HCT116 (cell line): ENCODE measurements at regions not wholly inside any gene's neighbourhood (a gene's known extent, or its start where the extent isn't known, plus 50 kb on each side); places are given as distances from the start of the nearest gene placed in this dataset.

Experiments
- ATAC-seq: fragments of 200-7000 bp; cut with Tn5 transposase; 2 replicates; pipeline ENCODE4 v1.9.1; 2020; ENCODE audit warnings: mild to moderate bottlenecking, moderate library complexity
- BruUV-seq: library from RNA; stranded (reverse); fragments of 400-500 nt; replicated peaks from 2 replicates; lab custom pipeline; 2021; lab: Mats Ljungman, UMichigan
- CTCF ChIA-PET: fragments of 300-600 bp; sonication (Branson Sonifier 250); formaldehyde crosslinking; loops from one replicate; lab custom pipeline; 2021; ENCODE audit warnings: antibody characterized with exemption; lab: Charles Lee
- POLR2A ChIA-PET: fragments of 300-600, 350-600 bp; sonication (Branson Sonifier 250); formaldehyde crosslinking; loops from one replicate; lab custom pipeline; 2021; ENCODE audit warnings: antibody characterized with exemption; lab: Charles Lee
- RAD21 ChIA-PET, 2 experiments: fragments of 300-600 bp; sonication (Branson Sonifier 250); formaldehyde crosslinking; loops; one replicate each; lab custom pipeline; 2023; ENCODE audit warnings: low total read pairs in 2 of 2; ENCODE audit not compliant: uncharacterized antibody in 2 of 2, unreplicated experiment in 2 of 2, low non-redundant PET in 1 of 2; lab: Charles Lee
- DNase-seq: peaks from one replicate; pipeline ENCODE4 v3.0.0-alpha.2; 2010; ENCODE audit warnings: low read depth, low spot score
- H2AFZ ChIP-seq: fragments of 200-600 bp; shearing (Covaris generic), sonication (generic); 2 replicates; pipeline ENCODE4 v1.6.1; 2017; ENCODE audit warnings: low read depth, mixed run types, mixed read lengths, antibody characterized with exemption, low read length; ENCODE audit not compliant: poor library complexity, severe bottlenecking
- H3K27ac ChIP-seq: 2 replicates; pipeline ENCODE4 v1.5.1; 2012; ENCODE audit warnings: low read depth, low read length
- H3K27me3 ChIP-seq: fragments of 200-600 bp; sonication (generic); 2 replicates; pipeline ENCODE4 v1.6.1; 2016; ENCODE audit warnings: mixed run types, low read length, mixed read lengths; ENCODE audit not compliant: insufficient read depth
- H3K36me3 ChIP-seq, 2 experiments: fragments of 200-500 bp in 1 of 2; fragments of 200-600 bp in 1 of 2; sonication (Bioruptor generic) in 1 of 2; sonication (generic) in 1 of 2; 2 replicates each; pipeline versions ENCODE4 v1.5.1 to v1.6.1; 2014 to 2016; ENCODE audit warnings: low read length in 2 of 2, inconsistent platforms in 1 of 2, mixed read lengths in 1 of 2, mixed run types in 1 of 2; ENCODE audit not compliant: insufficient read depth in 2 of 2, control insufficient read depth in 1 of 2
- H3K4me1 ChIP-seq, 2 experiments: fragments of 200-600 bp in 1 of 2; sonication (generic) in 1 of 2; 2 replicates each; pipeline versions ENCODE4 v1.5.1 to v1.6.1; 2012 to 2017; ENCODE audit warnings: low read length in 2 of 2, inconsistent platforms in 1 of 2, mild to moderate bottlenecking in 1 of 2, mixed read lengths in 1 of 2, mixed run types in 1 of 2, moderate library complexity in 1 of 2; ENCODE audit not compliant: insufficient read depth in 2 of 2, control insufficient read depth in 1 of 2
- H3K4me2 ChIP-seq: fragments of 200-600 bp; sonication (generic); 2 replicates; pipeline ENCODE4 v1.6.1; 2017; ENCODE audit warnings: mixed run types, low read length, mixed read lengths
- H3K4me3 ChIP-seq, 2 experiments: fragments of 200-600 bp in 1 of 2; sonication (generic) in 1 of 2; replicated peaks in 1 of 2; 2 replicates each; pipeline ENCODE4 v1.5.1; 2011 to 2016; ENCODE audit warnings: low read length in 2 of 2, control low read depth in 1 of 2, low read depth in 1 of 2, mild to moderate bottlenecking in 1 of 2, mixed read lengths in 1 of 2, mixed run types in 1 of 2
- H3K79me2 ChIP-seq: fragments of 200-600 bp; sonication (generic); 2 replicates; pipeline ENCODE4 v1.6.1; 2017; ENCODE audit warnings: mild to moderate bottlenecking, mixed run types, low read length, moderate library complexity, mixed read lengths; ENCODE audit not compliant: insufficient read depth
- H3K9ac ChIP-seq: fragments of 200-600 bp; sonication (generic); 2 replicates; pipeline ENCODE4 v1.6.1; 2016; ENCODE audit warnings: low read length, mixed read lengths
- H3K9me2 ChIP-seq: fragments of 200-600 bp; sonication (generic), shearing (Covaris generic); 2 replicates; pipeline ENCODE4 v1.6.1; 2017; ENCODE audit warnings: mixed run types, mild to moderate bottlenecking, moderate library complexity; ENCODE audit not compliant: insufficient read depth
- H3K9me3 ChIP-seq, 2 experiments: fragments of 200-500 bp in 1 of 2; fragments of 200-600 bp in 1 of 2; sonication (Bioruptor generic) in 1 of 2; sonication (generic) in 1 of 2; 2 replicates each; pipeline ENCODE4 v1.6.1; 2014 to 2017; ENCODE audit warnings: low read length in 2 of 2, mixed read lengths in 2 of 2, inconsistent platforms in 1 of 2, low read depth in 1 of 2, mild to moderate bottlenecking in 1 of 2, mixed run types in 1 of 2, moderate library complexity in 1 of 2; ENCODE audit not compliant: control insufficient read depth in 1 of 2, insufficient read depth in 1 of 2
- H4K20me1 ChIP-seq: fragments of 200-600 bp; sonication (generic), shearing (Covaris generic); 2 replicates; pipeline ENCODE4 v1.6.1; 2017; ENCODE audit warnings: mixed run types, mild to moderate bottlenecking, moderate library complexity; ENCODE audit not compliant: insufficient read depth
- CBX3 ChIP-seq: IDR thresholded peaks from 2 replicates; pipeline ENCODE4 v1.6.1; 2012; ENCODE audit warnings: low read depth
- CEBPB ChIP-seq: IDR thresholded peaks from 2 replicates; pipeline ENCODE4 v1.6.1; 2012; ENCODE audit warnings: low read depth
- EGR1 ChIP-seq: IDR thresholded peaks from 2 replicates; pipeline ENCODE4 v1.6.1; 2012; ENCODE audit warnings: low read depth
- EZH2 ChIP-seq: fragments of 200-600 bp; sonication (generic); IDR thresholded peaks from 2 replicates; pipeline ENCODE4 v1.6.1; 2017; ENCODE audit warnings: antibody characterized with exemption, mixed run types
- EZH2phosphoT487 ChIP-seq: fragments of 200-600 bp; IDR thresholded peaks from 2 replicates; pipeline ENCODE4 v1.6.1; 2018; ENCODE audit warnings: antibody characterized with exemption, borderline replicate concordance
- FOSL1 ChIP-seq: IDR thresholded peaks from 2 replicates; pipeline ENCODE4 v1.6.1; 2012; ENCODE audit warnings: low read depth
- JUND ChIP-seq: IDR thresholded peaks from 2 replicates; pipeline ENCODE4 v1.6.1; 2012
- RAD21 ChIP-seq: IDR thresholded peaks from 2 replicates; pipeline ENCODE4 v1.6.1; 2012; ENCODE audit warnings: low read depth, mild to moderate bottlenecking
- SP1 ChIP-seq: IDR thresholded peaks from 2 replicates; pipeline ENCODE4 v1.6.1; 2012; ENCODE audit warnings: low read depth
- SRF ChIP-seq: IDR thresholded peaks from 2 replicates; pipeline ENCODE4 v1.6.1; 2012; ENCODE audit warnings: low read depth
- YY1 ChIP-seq: IDR thresholded peaks from 2 replicates; pipeline ENCODE4 v1.6.1; 2011; ENCODE audit warnings: low read length, low read depth, moderate library complexity, mild to moderate bottlenecking; ENCODE audit not compliant: insufficient replicate concordance; ENCODE audit errors: extremely low read depth
- ZFX ChIP-seq: fragments of 450-650 bp; IDR thresholded peaks from 2 replicates; pipeline ENCODE4 v1.6.1; 2017
- ZNF274 ChIP-seq: fragments of 200-500 bp; sonication (Bioruptor generic); IDR thresholded peaks from 2 replicates; pipeline ENCODE4 v1.6.1; 2014; ENCODE audit warnings: mild to moderate bottlenecking, low read depth, low read length, inconsistent platforms
- intact Hi-C: fragments of 100-400 bp; cut with micrococcal nuclease; formaldehyde crosslinking; loops from 2 replicates; pipeline ENCODE4 v1.10.0; 2022
- TF ChIP-seq, protein P1 (sequence below): IDR thresholded peaks from 2 replicates; pipeline ENCODE4 v1.6.1; 2012
- TF ChIP-seq, protein P2 (sequence below): IDR thresholded peaks from 2 replicates; pipeline ENCODE4 v1.6.1; 2011; ENCODE audit warnings: mild to moderate bottlenecking, low read length, moderate library complexity; ENCODE audit not compliant: insufficient replicate concordance; ENCODE audit errors: extremely low read depth
- TF ChIP-seq, protein P3 (sequence below), 3 experiments: fragments of 200-600 bp in 1 of 3; sonication (generic) in 1 of 3; IDR thresholded peaks in 2 of 3; conservative IDR thresholded peaks in 1 of 3; 2 replicates each; pipeline ENCODE4 v1.5.1; 2012 to 2017; ENCODE audit warnings: low read depth in 2 of 3, low read length in 2 of 3, antibody characterized with exemption in 1 of 3, borderline replicate concordance in 1 of 3, control low read depth in 1 of 3, mild to moderate bottlenecking in 1 of 3, mixed read lengths in 1 of 3, mixed run types in 1 of 3, moderate library complexity in 1 of 3; ENCODE audit not compliant: insufficient read depth in 1 of 3
- TF ChIP-seq, protein P4 (sequence below): IDR thresholded peaks from 2 replicates; pipeline ENCODE4 v1.6.1; 2012; ENCODE audit warnings: low read depth
- TF ChIP-seq, protein P5 (sequence below): IDR thresholded peaks from 2 replicates; pipeline ENCODE4 v1.6.1; 2012

DNA sequence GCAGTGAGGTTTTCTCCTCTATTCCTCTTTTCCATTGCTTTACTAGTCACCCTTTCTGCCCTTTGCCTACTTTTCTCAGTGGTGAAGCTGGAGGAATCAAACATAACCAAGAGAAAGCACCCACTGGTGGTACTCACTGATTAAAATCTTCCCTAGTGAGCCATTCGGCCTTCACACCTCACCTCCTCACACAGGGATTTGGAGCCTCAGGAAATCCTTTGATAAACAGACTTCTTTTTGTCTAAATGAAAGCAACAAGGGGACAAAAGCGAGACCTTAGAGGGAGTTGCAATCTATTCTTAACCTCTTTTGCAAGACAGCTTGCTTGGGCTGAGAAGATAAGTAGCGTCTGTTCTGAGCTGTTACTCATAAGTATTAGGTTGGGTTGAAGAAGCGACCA, 572.6 kb downstream of the ZNF674 start:
- intact Hi-C loops, result no loop called here
- no peak for DNase-seq
- Histone ChIP-seq H3K27ac (no peak overlapping the region), H3K9me3 (no peaks in the 10 kb centered on the region), H3K4me1 (no peaks in the 10 kb centered on the region), H3K9me2 (no peaks in the 10 kb centered on the region), H3K79me2 (no peaks in the 10 kb centered on the region), H4K20me1 (no peaks in the 10 kb centered on the region), H3K4me3 (no peak overlapping the region), H3K4me2 (no peak overlapping the region), H3K27me3 (no peaks in the 10 kb centered on the region), H2AFZ (no peak overlapping the region)
- no peak for ATAC-seq
- no TSS peak for BruUV-seq
- POLR2A ChIA-PET, result no interaction called here
- TF ChIP-seq, protein P1, sequence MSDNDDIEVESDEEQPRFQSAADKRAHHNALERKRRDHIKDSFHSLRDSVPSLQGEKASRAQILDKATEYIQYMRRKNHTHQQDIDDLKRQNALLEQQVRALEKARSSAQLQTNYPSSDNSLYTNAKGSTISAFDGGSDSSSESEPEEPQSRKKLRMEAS, result no peak
- TF ChIP-seq, protein P2, sequence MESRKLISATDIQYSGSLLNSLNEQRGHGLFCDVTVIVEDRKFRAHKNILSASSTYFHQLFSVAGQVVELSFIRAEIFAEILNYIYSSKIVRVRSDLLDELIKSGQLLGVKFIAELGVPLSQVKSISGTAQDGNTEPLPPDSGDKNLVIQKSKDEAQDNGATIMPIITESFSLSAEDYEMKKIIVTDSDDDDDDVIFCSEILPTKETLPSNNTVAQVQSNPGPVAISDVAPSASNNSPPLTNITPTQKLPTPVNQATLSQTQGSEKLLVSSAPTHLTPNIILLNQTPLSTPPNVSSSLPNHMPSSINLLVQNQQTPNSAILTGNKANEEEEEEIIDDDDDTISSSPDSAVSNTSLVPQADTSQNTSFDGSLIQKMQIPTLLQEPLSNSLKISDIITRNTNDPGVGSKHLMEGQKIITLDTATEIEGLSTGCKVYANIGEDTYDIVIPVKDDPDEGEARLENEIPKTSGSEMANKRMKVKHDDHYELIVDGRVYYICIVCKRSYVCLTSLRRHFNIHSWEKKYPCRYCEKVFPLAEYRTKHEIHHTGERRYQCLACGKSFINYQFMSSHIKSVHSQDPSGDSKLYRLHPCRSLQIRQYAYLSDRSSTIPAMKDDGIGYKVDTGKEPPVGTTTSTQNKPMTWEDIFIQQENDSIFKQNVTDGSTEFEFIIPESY, result no peak
- no peak for TF ChIP-seq EZH2phosphoT487
- TF ChIP-seq SP1, result no peak
- TF ChIP-seq CBX3, result no peak
- TF ChIP-seq JUND, result no peak
- TF ChIP-seq SRF, result no peak
- TF ChIP-seq EZH2, result no peak
- no peak for TF ChIP-seq EGR1
- TF ChIP-seq YY1, result no peak
- TF ChIP-seq, protein P3, sequence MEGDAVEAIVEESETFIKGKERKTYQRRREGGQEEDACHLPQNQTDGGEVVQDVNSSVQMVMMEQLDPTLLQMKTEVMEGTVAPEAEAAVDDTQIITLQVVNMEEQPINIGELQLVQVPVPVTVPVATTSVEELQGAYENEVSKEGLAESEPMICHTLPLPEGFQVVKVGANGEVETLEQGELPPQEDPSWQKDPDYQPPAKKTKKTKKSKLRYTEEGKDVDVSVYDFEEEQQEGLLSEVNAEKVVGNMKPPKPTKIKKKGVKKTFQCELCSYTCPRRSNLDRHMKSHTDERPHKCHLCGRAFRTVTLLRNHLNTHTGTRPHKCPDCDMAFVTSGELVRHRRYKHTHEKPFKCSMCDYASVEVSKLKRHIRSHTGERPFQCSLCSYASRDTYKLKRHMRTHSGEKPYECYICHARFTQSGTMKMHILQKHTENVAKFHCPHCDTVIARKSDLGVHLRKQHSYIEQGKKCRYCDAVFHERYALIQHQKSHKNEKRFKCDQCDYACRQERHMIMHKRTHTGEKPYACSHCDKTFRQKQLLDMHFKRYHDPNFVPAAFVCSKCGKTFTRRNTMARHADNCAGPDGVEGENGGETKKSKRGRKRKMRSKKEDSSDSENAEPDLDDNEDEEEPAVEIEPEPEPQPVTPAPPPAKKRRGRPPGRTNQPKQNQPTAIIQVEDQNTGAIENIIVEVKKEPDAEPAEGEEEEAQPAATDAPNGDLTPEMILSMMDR (IDR thresholded peaks at IDR 0.05 in 2 of 3, conservative IDR thresholded peaks at IDR 0.05 in 1 of 3; ENCODE audit: borderline replicate concordance in 1 of 3, insufficient read depth in 1 of 3, low read depth in 2 of 3, low read length in 2 of 3), result no peak
- TF ChIP-seq ZFX, result no peak
- TF ChIP-seq, protein P4, sequence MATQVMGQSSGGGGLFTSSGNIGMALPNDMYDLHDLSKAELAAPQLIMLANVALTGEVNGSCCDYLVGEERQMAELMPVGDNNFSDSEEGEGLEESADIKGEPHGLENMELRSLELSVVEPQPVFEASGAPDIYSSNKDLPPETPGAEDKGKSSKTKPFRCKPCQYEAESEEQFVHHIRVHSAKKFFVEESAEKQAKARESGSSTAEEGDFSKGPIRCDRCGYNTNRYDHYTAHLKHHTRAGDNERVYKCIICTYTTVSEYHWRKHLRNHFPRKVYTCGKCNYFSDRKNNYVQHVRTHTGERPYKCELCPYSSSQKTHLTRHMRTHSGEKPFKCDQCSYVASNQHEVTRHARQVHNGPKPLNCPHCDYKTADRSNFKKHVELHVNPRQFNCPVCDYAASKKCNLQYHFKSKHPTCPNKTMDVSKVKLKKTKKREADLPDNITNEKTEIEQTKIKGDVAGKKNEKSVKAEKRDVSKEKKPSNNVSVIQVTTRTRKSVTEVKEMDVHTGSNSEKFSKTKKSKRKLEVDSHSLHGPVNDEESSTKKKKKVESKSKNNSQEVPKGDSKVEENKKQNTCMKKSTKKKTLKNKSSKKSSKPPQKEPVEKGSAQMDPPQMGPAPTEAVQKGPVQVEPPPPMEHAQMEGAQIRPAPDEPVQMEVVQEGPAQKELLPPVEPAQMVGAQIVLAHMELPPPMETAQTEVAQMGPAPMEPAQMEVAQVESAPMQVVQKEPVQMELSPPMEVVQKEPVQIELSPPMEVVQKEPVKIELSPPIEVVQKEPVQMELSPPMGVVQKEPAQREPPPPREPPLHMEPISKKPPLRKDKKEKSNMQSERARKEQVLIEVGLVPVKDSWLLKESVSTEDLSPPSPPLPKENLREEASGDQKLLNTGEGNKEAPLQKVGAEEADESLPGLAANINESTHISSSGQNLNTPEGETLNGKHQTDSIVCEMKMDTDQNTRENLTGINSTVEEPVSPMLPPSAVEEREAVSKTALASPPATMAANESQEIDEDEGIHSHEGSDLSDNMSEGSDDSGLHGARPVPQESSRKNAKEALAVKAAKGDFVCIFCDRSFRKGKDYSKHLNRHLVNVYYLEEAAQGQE, result no peak
- no peak for TF ChIP-seq RAD21
- no peak for TF ChIP-seq ZNF274
- TF ChIP-seq FOSL1, result no peak
- TF ChIP-seq, protein P5, sequence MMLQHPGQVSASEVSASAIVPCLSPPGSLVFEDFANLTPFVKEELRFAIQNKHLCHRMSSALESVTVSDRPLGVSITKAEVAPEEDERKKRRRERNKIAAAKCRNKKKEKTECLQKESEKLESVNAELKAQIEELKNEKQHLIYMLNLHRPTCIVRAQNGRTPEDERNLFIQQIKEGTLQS, result no peak
- TF ChIP-seq CEBPB, result no peak
- TF ChIP-seq, all 23 proteins: peak for 0
- Histone ChIP-seq H3K9ac (no peak overlapping the region), H3K36me3 (no peaks in the 10 kb centered on the region)
- RAD21 ChIA-PET, result no interaction called here
- CTCF ChIA-PET, result no interaction called here
